Activated CD4-positive, alpha-beta T cell treated with anti-CD3 and anti-CD28 coated beads for 24 hours (primary cell): ENCODE measurements at regions not wholly inside any gene's neighbourhood (a gene's known extent, or its start where the extent isn't known, plus 50 kb on each side); places are given as distances from the start of the nearest gene placed in this dataset.

ENCODE experiments used
- DNase-seq, 2 donors: peaks; one replicate each; pipeline ENCODE4 v3.0.0-alpha.2; 2020; ENCODE audit warnings: low read depth in 2 of 2

- DNase-seq, result no peak
These were observed 50.6 kb upstream of the GNAO1 start for GRCh38 chr16:56140645-56141044.

- no peak for DNase-seq
These were observed 54.0 kb upstream of the GNAO1 start for GRCh38 chr16:56137269-56137668.

- DNase-seq, result no peak
These were observed 55.0 kb upstream of the GNAO1 start for GRCh38 chr16:56136256-56136655.

GRCh38 chr16:56134790-56135189 is 56.5 kb upstream of the GNAO1 start:
- DNase-seq, result no peak

GRCh38 chr16:56125922-56126321 is 65.4 kb upstream of the GNAO1 start:
- no peak for DNase-seq

- DNase-seq, result no peak
These were observed 69.0 kb upstream of the GNAO1 start for GRCh38 chr16:56122251-56122650.

- no peak for DNase-seq
These were observed 70.2 kb upstream of the GNAO1 start for GRCh38 chr16:56121156-56121500.

GRCh38 chr16:56120447-56121155 is 70.7 kb upstream of the GNAO1 start:
- DNase-seq, result no peak

GRCh38 chr16:56119133-56119532 is 72.2 kb upstream of the GNAO1 start:
- no peak for DNase-seq

- DNase-seq, result no peak
These were observed 74.7 kb upstream of the GNAO1 start for GRCh38 chr16:56116577-56116964.

GRCh38 chr16:56115817-56116576 is 75.3 kb upstream of the GNAO1 start:
- no peak for DNase-seq

- no peak for DNase-seq
These were observed 78.1 kb upstream of the GNAO1 start for GRCh38 chr16:56113223-56113622.

- no peak for DNase-seq
These were observed 80.2 kb upstream of the GNAO1 start for GRCh38 chr16:56111100-56111499.

- DNase-seq, result no peak
These were observed 81.3 kb upstream of the GNAO1 start for GRCh38 chr16:56109994-56110393.

- DNase-seq, result no peak
These were observed 82.1 kb upstream of the GNAO1 start for GRCh38 chr16:56109205-56109604.

- no peak for DNase-seq
These were observed 82.6 kb upstream of the GNAO1 start for GRCh38 chr16:56108724-56109123.

- no peak for DNase-seq
These were observed 83.2 kb upstream of the GNAO1 start for GRCh38 chr16:56108056-56108471.

- no peak for DNase-seq
These were observed 84.8 kb upstream of the GNAO1 start for GRCh38 chr16:56106527-56106926.

GRCh38 chr16:56102906-56103305 is 88.4 kb upstream of the GNAO1 start:
- no peak for DNase-seq

GRCh38 chr16:56102183-56102686 is 89.1 kb upstream of the GNAO1 start:
- no peak for DNase-seq

GRCh38 chr16:56101480-56101879 is 89.8 kb upstream of the GNAO1 start:
- DNase-seq, result no peak

- DNase-seq, result no peak
These were observed 94.0 kb upstream of the GNAO1 start for GRCh38 chr16:56097306-56097705.

- no peak for DNase-seq
These were observed 97.1 kb upstream of the GNAO1 start for GRCh38 chr16:56094231-56094630.
